ENCODE measurements at regions not wholly inside any gene's neighbourhood (a gene's known extent, or its start where the extent isn't known, plus 50 kb on each side); places are given as distances from the start of the nearest gene placed in this dataset.

- no peak for TF ChIP-seq ZFX (IDR thresholded peaks at IDR 0.05; ENCODE audit: borderline replicate concordance)
- no peak for TF ChIP-seq CTCF (IDR thresholded peaks at IDR 0.05)
- H3K27ac ChIP-seq = no peak overlapping the region
Observed at GRCh38 chr6:104630522-104630921, 229.2 kb downstream of the HACE1 start.

- H3K27ac ChIP-seq = no peak overlapping the region
- TF ChIP-seq CTCF (IDR thresholded peaks at IDR 0.05) (no peak), ZFX (IDR thresholded peaks at IDR 0.05; ENCODE audit: borderline replicate concordance) (no peak)
Observed at GRCh38 chr6:104629826-104630225, 229.9 kb downstream of the HACE1 start.

- no peak overlapping the region for H3K27ac ChIP-seq
- TF ChIP-seq ZFX (IDR thresholded peaks at IDR 0.05; ENCODE audit: borderline replicate concordance) = no peak
- no peak for TF ChIP-seq CTCF (IDR thresholded peaks at IDR 0.05)
Observed at GRCh38 chr6:104625536-104625935, 234.2 kb downstream of the HACE1 start.

- H3K27ac ChIP-seq = no peak overlapping the region
- no peak for TF ChIP-seq ZFX (IDR thresholded peaks at IDR 0.05; ENCODE audit: borderline replicate concordance)
- no peak for TF ChIP-seq CTCF (IDR thresholded peaks at IDR 0.05)
Observed at GRCh38 chr6:104623052-104623690, 236.5 kb downstream of the HACE1 start.

GRCh38 chr6:104621396-104621795 lies 238.3 kb downstream of the HACE1 start:
- no peak overlapping the region for H3K27ac ChIP-seq
- TF ChIP-seq ZFX (IDR thresholded peaks at IDR 0.05; ENCODE audit: borderline replicate concordance) (no peak), CTCF (IDR thresholded peaks at IDR 0.05) (no peak)

- H3K27ac ChIP-seq = no peak overlapping the region
Observed at GRCh38 chr6:104617591-104617990, 242.1 kb downstream of the HACE1 start.

More at GRCh38 chr6:104617591-104617990, 242.1 kb downstream of the HACE1 start:
- TF ChIP-seq CTCF (IDR thresholded peaks at IDR 0.05) (no peak), ZFX (IDR thresholded peaks at IDR 0.05; ENCODE audit: borderline replicate concordance) (no peak)

All from 22Rv1 (cell line).